Prostate gland (tissue), 2 donors: ENCODE measurements at regions not wholly inside any gene's neighbourhood (a gene's known extent, or its start where the extent isn't known, plus 50 kb on each side); places are given as distances from the start of the nearest gene placed in this dataset.

Experiments used
- DNase-seq: peaks from one replicate; pipeline ENCODE4 v3.0.0-alpha.2; 2019; ENCODE audit warnings: low spot score
- H3K27ac ChIP-seq, 2 donors: fragments of 200-600 bp; sonication (generic); 2 replicates each; pipeline ENCODE4 v1.5.1; 2017 to 2019
- H3K27me3 ChIP-seq: fragments of 200-600 bp; sonication (generic); replicated peaks from 2 replicates; pipeline ENCODE4 v1.5.1; 2019; ENCODE audit not compliant: insufficient read depth
- H3K36me3 ChIP-seq, 2 donors: fragments of 200-600 bp; sonication (generic); 1 replicate in 1 of 2; 2 replicates in 1 of 2; pipeline versions ENCODE4 v1.5.1 to v1.8.1; 2017 to 2019
- H3K4me1 ChIP-seq: fragments of 200-600 bp; sonication (generic); replicated peaks from 2 replicates; pipeline ENCODE4 v1.5.1; 2019
- H3K4me3 ChIP-seq, 2 donors: fragments of 200-600 bp; sonication (generic); 2 replicates each; pipeline ENCODE4 v1.5.1; 2017 to 2019
- H3K9me3 ChIP-seq: fragments of 200-600 bp; sonication (generic); 2 replicates; pipeline ENCODE4 v1.5.1; 2017
- POLR2A ChIP-seq: fragments of 450-650 bp; IDR thresholded peaks from one replicate; pipeline ENCODE4 v1.6.1; 2016; ENCODE audit warnings: antibody characterized with exemption, mild to moderate bottlenecking
- POLR2AphosphoS5 ChIP-seq: sonication (generic); formaldehyde crosslinking; IDR thresholded peaks from one replicate; pipeline ENCODE4 v1.6.1; 2017; ENCODE audit warnings: antibody characterized with exemption
- WGBS: methylation state at CpG from one replicate; pipeline ENCODE4 v1.1.5; 2018; 5-methylcytosine and 5-hydroxymethylcytosine counted together
- intact Hi-C: fragments of 100-400 bp; cut with DNase I; formaldehyde crosslinking; loops from one replicate; pipeline ENCODE4 v1.14.2; 2022
- TF ChIP-seq, protein P1 (sequence below), 4 experiments: fragments of 200-600 bp in 2 of 4; fragments of 450-650 bp in 2 of 4; sonication (generic) in 2 of 4; IDR thresholded peaks; 1 replicate in 3 of 4; 2 replicates in 1 of 4; pipeline ENCODE4 v1.5.1; 2016 to 2019; ENCODE audit warnings: antibody characterized with exemption in 4 of 4, mild to moderate bottlenecking in 2 of 4, moderate library complexity in 2 of 4

DNA sequence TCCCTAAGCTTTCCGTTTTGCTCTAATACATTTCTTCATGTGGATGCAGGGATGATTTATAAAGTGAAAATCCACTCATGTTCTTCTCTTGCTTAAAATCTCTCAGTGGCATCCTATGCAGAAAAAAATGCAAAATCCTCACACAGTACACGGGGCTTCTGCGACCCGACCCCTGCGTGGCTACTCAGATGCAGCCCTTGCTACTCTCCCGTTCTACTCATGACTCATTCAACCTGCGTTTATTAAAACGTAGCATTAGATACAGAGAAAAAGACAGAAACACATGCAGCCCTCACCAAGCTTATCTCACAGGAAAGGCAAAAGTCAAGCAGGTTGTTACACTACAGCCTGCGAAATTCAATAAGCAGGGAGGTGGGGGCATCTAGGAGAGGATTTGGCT is 284.4 kb upstream of the PFKP start:
- WGBS = 89% methylated on average over 9 of the region's 9 CpGs
- Histone ChIP-seq H3K9me3 (no peaks in the 10 kb centered on the region), H3K36me3 (no peaks in the 10 kb centered on the region), H3K27me3 (no peaks in the 10 kb centered on the region), H3K27ac (no peak overlapping the region), H3K4me3 (no peak overlapping the region), H3K4me1 (no peaks in the 10 kb centered on the region)
- no peak for DNase-seq
- intact Hi-C loops = no loop called here
- TF ChIP-seq, protein P1, sequence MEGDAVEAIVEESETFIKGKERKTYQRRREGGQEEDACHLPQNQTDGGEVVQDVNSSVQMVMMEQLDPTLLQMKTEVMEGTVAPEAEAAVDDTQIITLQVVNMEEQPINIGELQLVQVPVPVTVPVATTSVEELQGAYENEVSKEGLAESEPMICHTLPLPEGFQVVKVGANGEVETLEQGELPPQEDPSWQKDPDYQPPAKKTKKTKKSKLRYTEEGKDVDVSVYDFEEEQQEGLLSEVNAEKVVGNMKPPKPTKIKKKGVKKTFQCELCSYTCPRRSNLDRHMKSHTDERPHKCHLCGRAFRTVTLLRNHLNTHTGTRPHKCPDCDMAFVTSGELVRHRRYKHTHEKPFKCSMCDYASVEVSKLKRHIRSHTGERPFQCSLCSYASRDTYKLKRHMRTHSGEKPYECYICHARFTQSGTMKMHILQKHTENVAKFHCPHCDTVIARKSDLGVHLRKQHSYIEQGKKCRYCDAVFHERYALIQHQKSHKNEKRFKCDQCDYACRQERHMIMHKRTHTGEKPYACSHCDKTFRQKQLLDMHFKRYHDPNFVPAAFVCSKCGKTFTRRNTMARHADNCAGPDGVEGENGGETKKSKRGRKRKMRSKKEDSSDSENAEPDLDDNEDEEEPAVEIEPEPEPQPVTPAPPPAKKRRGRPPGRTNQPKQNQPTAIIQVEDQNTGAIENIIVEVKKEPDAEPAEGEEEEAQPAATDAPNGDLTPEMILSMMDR (IDR thresholded peaks at IDR 0.05) = no peak
- TF ChIP-seq POLR2A (no peak), POLR2AphosphoS5 (no peak)

DNA sequence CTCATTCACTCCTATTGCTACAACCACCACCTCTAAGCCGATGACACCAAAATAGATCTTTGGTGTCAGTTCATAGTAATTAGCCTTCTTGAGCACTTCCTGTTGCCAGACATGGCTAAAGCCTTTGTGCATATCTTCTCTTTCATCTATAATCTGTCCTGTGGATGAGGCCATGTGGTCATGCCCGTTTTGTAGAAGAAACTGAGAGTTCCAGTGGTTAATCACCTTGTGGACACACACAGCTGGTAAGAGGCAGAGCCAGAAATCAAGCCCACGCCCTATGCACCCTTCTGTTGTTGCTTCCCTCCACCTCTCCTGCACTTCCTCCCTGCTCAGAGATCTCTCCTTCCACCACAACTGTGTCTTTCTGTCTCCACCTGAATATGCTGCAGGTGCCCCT is 285.1 kb upstream of the PFKP start:
- Histone ChIP-seq H3K27ac (no peak overlapping the region), H3K4me3 (no peak overlapping the region), H3K27me3 (no peaks in the 10 kb centered on the region), H3K9me3 (no peaks in the 10 kb centered on the region), H3K36me3 (no peaks in the 10 kb centered on the region), H3K4me1 (no peaks in the 10 kb centered on the region)
- intact Hi-C loops = no loop called here
- DNase-seq = no peak
- TF ChIP-seq, protein P1 (IDR thresholded peaks at IDR 0.05) = no peak
- TF ChIP-seq POLR2A (no peak), POLR2AphosphoS5 (no peak)
- WGBS = 62% methylated on average over 3 of the region's 3 CpGs

DNA sequence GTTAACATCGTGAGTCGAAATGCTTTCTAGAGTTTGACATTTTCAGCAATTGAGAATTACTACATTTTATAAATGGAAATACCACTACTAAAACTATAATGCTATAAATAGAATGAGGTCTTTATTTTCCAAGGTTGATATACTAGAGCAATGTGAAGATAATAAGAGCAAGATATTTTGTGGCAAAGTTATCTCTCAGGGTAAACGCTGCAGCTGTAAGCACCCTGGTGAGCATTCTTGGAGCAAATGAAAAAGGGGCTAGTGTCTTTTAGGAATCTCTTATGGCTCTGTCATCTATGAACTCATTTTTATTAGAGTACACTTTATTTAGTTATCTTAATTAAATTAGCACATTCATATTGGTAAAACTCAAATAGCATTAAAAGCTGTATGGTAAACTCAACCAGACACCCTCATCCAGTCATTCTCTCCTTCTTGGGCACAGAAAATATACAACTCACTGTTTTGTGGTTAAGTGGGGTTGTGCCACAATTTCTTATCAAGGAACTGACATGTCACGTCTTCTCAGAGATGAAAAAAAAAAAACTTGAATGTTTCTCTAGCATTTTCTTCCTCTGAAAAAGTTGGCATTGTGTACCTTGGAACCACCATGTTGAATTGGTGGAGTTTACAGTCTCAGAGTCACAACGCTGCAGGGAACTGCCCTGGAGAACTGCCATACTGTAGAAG is 289.5 kb upstream of the PFKP start:
- intact Hi-C loops = no loop called here
- Histone ChIP-seq H3K36me3 (no peaks in the 10 kb centered on the region), H3K27me3 (no peaks in the 10 kb centered on the region), H3K9me3 (no peaks in the 10 kb centered on the region), H3K4me1 (no peaks in the 10 kb centered on the region), H3K27ac (no peak overlapping the region), H3K4me3 (no peak overlapping the region)
- 79% methylated on average over 5 of the region's 5 CpGs for WGBS
- DNase-seq = no peak
- TF ChIP-seq, protein P1 (IDR thresholded peaks at IDR 0.05) = no peak
- no peak for TF ChIP-seq POLR2AphosphoS5
- no peak for TF ChIP-seq POLR2A

DNA sequence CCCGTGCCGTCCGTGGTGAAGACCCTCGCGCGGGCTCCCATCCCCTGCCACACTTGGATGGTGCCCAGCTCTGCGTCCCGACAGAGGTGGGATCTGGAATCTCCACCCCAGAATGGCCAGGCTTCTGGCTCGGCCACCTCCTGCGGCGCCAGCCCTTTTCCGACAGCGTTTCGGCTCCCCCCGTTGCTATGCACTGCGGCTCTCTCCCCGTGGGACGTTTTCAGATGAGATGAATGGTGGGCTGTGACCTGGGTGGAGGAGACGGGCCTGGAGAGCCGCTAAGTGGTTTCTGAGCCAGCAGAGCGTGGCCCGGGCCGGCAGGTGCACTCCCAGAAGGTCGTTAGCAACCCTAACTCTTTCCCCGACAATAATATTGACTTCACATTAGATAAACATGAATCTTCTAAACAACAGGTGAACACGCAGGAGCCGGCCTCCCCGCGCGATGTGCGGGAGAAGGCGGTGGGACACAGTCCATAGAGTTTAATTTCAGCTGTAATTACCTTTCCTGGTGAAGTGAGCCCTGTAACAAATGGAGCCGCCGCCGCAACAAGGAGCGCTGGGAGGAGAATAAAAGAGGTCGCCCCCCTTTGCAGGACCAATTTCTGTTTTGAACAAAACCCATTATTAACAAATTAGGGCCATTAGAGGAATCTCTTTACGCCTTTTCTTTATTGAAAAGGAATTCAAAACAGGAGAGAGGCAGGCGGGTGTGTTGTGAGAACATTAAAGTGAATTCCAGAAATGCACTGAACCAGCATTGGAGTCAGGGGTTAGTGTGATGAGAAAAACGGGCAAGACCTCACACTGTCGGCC is 294.3 kb upstream of the PFKP start:
- H3K36me3 ChIP-seq = no peaks in the 10 kb centered on the region
- TF ChIP-seq POLR2A = no peak
- TF ChIP-seq POLR2AphosphoS5 = no peak
- TF ChIP-seq, protein P1 (IDR thresholded peaks at IDR 0.05) = no peak
- H3K27ac ChIP-seq = no peak overlapping the region
- 48% methylated on average over 40 of the region's 41 CpGs for WGBS
- no peak for DNase-seq
- H3K4me3 ChIP-seq = no peak overlapping the region
- intact Hi-C loops = no loop called here
- no peaks in the 10 kb centered on the region for H3K4me1 ChIP-seq
- H3K27me3 ChIP-seq = no peaks in the 10 kb centered on the region
- H3K9me3 ChIP-seq = no peaks in the 10 kb centered on the region
